ENCODE measurements at regions not wholly inside any gene's neighbourhood (a gene's known extent, or its start where the extent isn't known, plus 50 kb on each side); places are given as distances from the start of the nearest gene placed in this dataset.

GRCh38 chr12:92442782-92443181 is 260.0 kb upstream of the PLEKHG7 start:
- Histone ChIP-seq H4K20me1 (ENCODE audit: insufficient read depth) (no peaks in the 10 kb centered on the region), H3K9me2 (ENCODE audit: insufficient read depth) (no peaks in the 10 kb centered on the region), H3K4me3 (no peak overlapping the region), H3F3A (ENCODE audit: insufficient read depth, low read depth) (peaks cover 7% of the 10 kb centered on the region; the same call in 1 of the 2 replicates), H3K79me2 (ENCODE audit: low read depth) (no peaks in the 10 kb centered on the region), H3K27ac (no peak overlapping the region), H3K36me3 (ENCODE audit: low read depth) (no peaks in the 10 kb centered on the region), H3K4me2 (no peak overlapping the region), H3K27me3 (ENCODE audit: insufficient read depth, low read depth) (no peaks in the 10 kb centered on the region), H2AFZ (no peak overlapping the region), H3K4me1 (replicated peaks; ENCODE audit: insufficient read depth) (peaks cover 7% of the 10 kb centered on the region), H3K9me3 (ENCODE audit: insufficient read depth, low read depth) (no peaks in the 10 kb centered on the region)
- intact Hi-C loops (cut with micrococcal nuclease; ENCODE audit: unreplicated experiment), result no loop called here
- BruUV-seq (replicated peaks), result no TSS peak
- ChIA-PET POLR2A (ENCODE audit: unreplicated experiment) (no interaction called here), CTCF (no interaction called here)
- TF ChIP-seq EZH2 (IDR thresholded peaks at IDR 0.05; ENCODE audit: low read depth), result no peak
- TF ChIP-seq, protein P1, sequence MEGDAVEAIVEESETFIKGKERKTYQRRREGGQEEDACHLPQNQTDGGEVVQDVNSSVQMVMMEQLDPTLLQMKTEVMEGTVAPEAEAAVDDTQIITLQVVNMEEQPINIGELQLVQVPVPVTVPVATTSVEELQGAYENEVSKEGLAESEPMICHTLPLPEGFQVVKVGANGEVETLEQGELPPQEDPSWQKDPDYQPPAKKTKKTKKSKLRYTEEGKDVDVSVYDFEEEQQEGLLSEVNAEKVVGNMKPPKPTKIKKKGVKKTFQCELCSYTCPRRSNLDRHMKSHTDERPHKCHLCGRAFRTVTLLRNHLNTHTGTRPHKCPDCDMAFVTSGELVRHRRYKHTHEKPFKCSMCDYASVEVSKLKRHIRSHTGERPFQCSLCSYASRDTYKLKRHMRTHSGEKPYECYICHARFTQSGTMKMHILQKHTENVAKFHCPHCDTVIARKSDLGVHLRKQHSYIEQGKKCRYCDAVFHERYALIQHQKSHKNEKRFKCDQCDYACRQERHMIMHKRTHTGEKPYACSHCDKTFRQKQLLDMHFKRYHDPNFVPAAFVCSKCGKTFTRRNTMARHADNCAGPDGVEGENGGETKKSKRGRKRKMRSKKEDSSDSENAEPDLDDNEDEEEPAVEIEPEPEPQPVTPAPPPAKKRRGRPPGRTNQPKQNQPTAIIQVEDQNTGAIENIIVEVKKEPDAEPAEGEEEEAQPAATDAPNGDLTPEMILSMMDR (conservative IDR thresholded peaks at IDR 0.05), result no peak
- no peak for DNase-seq

GRCh38 chr12:92440072-92440471 is 262.7 kb upstream of the PLEKHG7 start:
- no peaks in the 10 kb centered on the region for H3K27me3 ChIP-seq (ENCODE audit: insufficient read depth, low read depth)
- CTCF ChIA-PET, result no interaction called here
- H3F3A ChIP-seq (ENCODE audit: insufficient read depth, low read depth), result peaks cover 7% of the 10 kb centered on the region; the same call in 1 of the 2 replicates
- TF ChIP-seq, protein P1 (conservative IDR thresholded peaks at IDR 0.05), result no peak
- no peak for TF ChIP-seq EZH2 (IDR thresholded peaks at IDR 0.05; ENCODE audit: low read depth)
- no peaks in the 10 kb centered on the region for H4K20me1 ChIP-seq (ENCODE audit: insufficient read depth)
- no peak overlapping the region for H2AFZ ChIP-seq
- intact Hi-C loops (cut with micrococcal nuclease; ENCODE audit: unreplicated experiment), result no loop called here
- H3K4me2 ChIP-seq, result no peak overlapping the region
- H3K9me2 ChIP-seq (ENCODE audit: insufficient read depth), result no peaks in the 10 kb centered on the region
- no peaks in the 10 kb centered on the region for H3K9me3 ChIP-seq (ENCODE audit: insufficient read depth, low read depth)
- H3K4me1 ChIP-seq (replicated peaks; ENCODE audit: insufficient read depth), result peaks cover 7% of the 10 kb centered on the region
- no peaks in the 10 kb centered on the region for H3K79me2 ChIP-seq (ENCODE audit: low read depth)
- no TSS peak for BruUV-seq (replicated peaks)
- H3K27ac ChIP-seq, result no peak overlapping the region
- H3K36me3 ChIP-seq (ENCODE audit: low read depth), result no peaks in the 10 kb centered on the region
- no peak overlapping the region for H3K4me3 ChIP-seq
- POLR2A ChIA-PET (ENCODE audit: unreplicated experiment), result interaction anchor here (0.9 kb wide), 1 partner anchor 295 kb away, joined by 6 read pairs; no protein-coding TSS in a partner anchor
- DNase-seq, result no peak

DNA sequence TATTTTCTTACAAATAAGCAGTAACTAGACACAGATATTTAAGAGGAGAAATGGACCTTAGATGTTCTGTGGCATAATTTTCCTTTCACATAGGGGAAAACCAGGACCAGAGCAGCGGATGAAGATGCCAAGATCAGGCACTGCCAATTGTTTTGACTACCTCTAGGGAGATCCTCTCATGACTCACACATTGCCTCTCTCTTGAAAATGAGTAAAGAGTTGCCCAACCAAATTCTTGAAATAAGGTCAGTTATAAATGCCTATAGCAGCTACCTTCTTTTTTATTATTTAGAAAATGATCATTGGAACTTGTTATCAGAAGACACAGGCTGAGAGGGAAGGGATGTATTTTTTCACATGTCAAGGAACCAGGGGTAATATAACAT is 263.4 kb upstream of the PLEKHG7 start:
- intact Hi-C loops (cut with micrococcal nuclease; ENCODE audit: unreplicated experiment), result no loop called here
- CTCF ChIA-PET, result interaction anchor here (0.6 kb wide), 1 partner anchor 237 kb away, joined by 6 read pairs; no protein-coding TSS in a partner anchor
- Histone ChIP-seq H3K4me2 (no peak overlapping the region), H3K9me3 (ENCODE audit: insufficient read depth, low read depth) (no peaks in the 10 kb centered on the region), H3K9me2 (ENCODE audit: insufficient read depth) (no peaks in the 10 kb centered on the region), H3K27me3 (ENCODE audit: insufficient read depth, low read depth) (no peaks in the 10 kb centered on the region), H3K27ac (no peak overlapping the region), H3F3A (ENCODE audit: insufficient read depth, low read depth) (peaks cover 7% of the 10 kb centered on the region; the same call in 1 of the 2 replicates), H4K20me1 (ENCODE audit: insufficient read depth) (no peaks in the 10 kb centered on the region), H2AFZ (no peak overlapping the region), H3K4me1 (replicated peaks; ENCODE audit: insufficient read depth) (peaks cover 7% of the 10 kb centered on the region), H3K36me3 (ENCODE audit: low read depth) (no peaks in the 10 kb centered on the region), H3K4me3 (no peak overlapping the region), H3K79me2 (ENCODE audit: low read depth) (no peaks in the 10 kb centered on the region)
- POLR2A ChIA-PET (ENCODE audit: unreplicated experiment), result interaction anchor here (0.9 kb wide), 1 partner anchor 295 kb away, joined by 6 read pairs; no protein-coding TSS in a partner anchor
- TF ChIP-seq, protein P1 (conservative IDR thresholded peaks at IDR 0.05), result no peak
- TF ChIP-seq EZH2 (IDR thresholded peaks at IDR 0.05; ENCODE audit: low read depth), result no peak
- BruUV-seq (replicated peaks), result no TSS peak
- DNase-seq, result peak in 1 of 2 experiments; percentile 61
